Karpas-422 (cell line): ENCODE measurements at regions not wholly inside any gene's neighbourhood (a gene's known extent, or its start where the extent isn't known, plus 50 kb on each side); places are given as distances from the start of the nearest gene placed in this dataset.

Source experiments
- DNase-seq: peaks from one replicate; pipeline ENCODE4 v3.0.0-alpha.2; 2015
- H2AFZ ChIP-seq: fragments of 200-600 bp; sonication (generic); 2 replicates; pipeline ENCODE4 v1.6.1; 2014; ENCODE audit warnings: antibody characterized with exemption, low read length, mixed read lengths
- H3K27ac ChIP-seq: fragments of 200-600 bp; sonication (generic); 2 replicates; pipeline ENCODE4 v1.5.1; 2014; ENCODE audit warnings: mild to moderate bottlenecking, low read length, moderate library complexity
- H3K27me3 ChIP-seq: fragments of 200-600 bp; sonication (generic); 2 replicates; pipeline ENCODE4 v1.6.1; 2014; ENCODE audit warnings: low read length, mixed read lengths
- H3K36me3 ChIP-seq: fragments of 200-600 bp; sonication (generic); 2 replicates; pipeline ENCODE4 v1.6.1; 2014; ENCODE audit warnings: low read length, mixed read lengths; ENCODE audit not compliant: insufficient read depth
- H3K4me1 ChIP-seq: fragments of 200-600 bp; sonication (generic); 2 replicates; pipeline ENCODE4 v1.6.1; 2014; ENCODE audit warnings: mild to moderate bottlenecking, low read length, mixed read lengths
- H3K4me2 ChIP-seq: fragments of 200-600 bp; sonication (generic); 2 replicates; pipeline ENCODE4 v1.6.1; 2014; ENCODE audit warnings: low read length, low read depth, mild to moderate bottlenecking; ENCODE audit not compliant: poor library complexity, severe bottlenecking
- H3K4me3 ChIP-seq: fragments of 200-600 bp; sonication (generic); 2 replicates; pipeline ENCODE4 v1.5.1; 2014; ENCODE audit warnings: mild to moderate bottlenecking, antibody characterized with exemption, low read length, mixed read lengths
- H3K79me2 ChIP-seq: fragments of 200-600 bp; sonication (generic); 2 replicates; pipeline ENCODE4 v1.6.1; 2014; ENCODE audit warnings: mild to moderate bottlenecking, low read length, mixed read lengths
- H3K9ac ChIP-seq: fragments of 200-600 bp; sonication (generic); 2 replicates; pipeline ENCODE4 v1.6.0; 2014; ENCODE audit warnings: low read length
- H3K9me2 ChIP-seq: fragments of 200-600 bp; sonication (generic), shearing (Covaris generic); replicated peaks from 2 replicates; pipeline ENCODE4 v1.6.0; 2014; ENCODE audit warnings: mild to moderate bottlenecking, low read length, moderate library complexity; ENCODE audit not compliant: insufficient read depth
- H3K9me3 ChIP-seq: fragments of 300-700, 200-600 bp; sonication (generic); 2 replicates; pipeline ENCODE4 v1.6.1; 2014; ENCODE audit warnings: low read length, mixed read lengths
- H4K20me1 ChIP-seq: fragments of 200-600 bp; sonication (generic); 2 replicates; pipeline ENCODE4 v1.6.1; 2014; ENCODE audit warnings: mild to moderate bottlenecking, antibody characterized with exemption, low read length, low read depth; ENCODE audit not compliant: insufficient read depth

GRCh38 chr3:104781112-104781511 is 585.6 kb upstream of the ALCAM start:
- Histone ChIP-seq H2AFZ (no peak overlapping the region), H3K9me2 (no peaks in the 10 kb centered on the region), H3K4me2 (no peak overlapping the region), H3K27ac (no peak overlapping the region), H3K9me3 (no peaks in the 10 kb centered on the region), H3K4me3 (no peak overlapping the region), H3K4me1 (no peaks in the 10 kb centered on the region), H4K20me1 (no peaks in the 10 kb centered on the region), H3K9ac (no peak overlapping the region), H3K36me3 (no peaks in the 10 kb centered on the region), H3K27me3 (no peaks in the 10 kb centered on the region), H3K79me2 (no peaks in the 10 kb centered on the region)
- DNase-seq, result no peak

- no peaks in the 10 kb centered on the region for H3K27me3 ChIP-seq
- H4K20me1 ChIP-seq, result no peaks in the 10 kb centered on the region
- no peaks in the 10 kb centered on the region for H3K36me3 ChIP-seq
- no peak overlapping the region for H2AFZ ChIP-seq
- no peak overlapping the region for H3K27ac ChIP-seq
- no peak overlapping the region for H3K4me3 ChIP-seq
- no peaks in the 10 kb centered on the region for H3K9me2 ChIP-seq
- no peak for DNase-seq
- H3K4me1 ChIP-seq, result no peaks in the 10 kb centered on the region
- no peak overlapping the region for H3K4me2 ChIP-seq
- no peak overlapping the region for H3K9ac ChIP-seq
- H3K79me2 ChIP-seq, result no peaks in the 10 kb centered on the region
- no peaks in the 10 kb centered on the region for H3K9me3 ChIP-seq
Observed at GRCh38 chr3:104785947-104786346, 580.8 kb upstream of the ALCAM start.

GRCh38 chr3:104787306-104787705 is 579.4 kb upstream of the ALCAM start:
- no peak overlapping the region for H2AFZ ChIP-seq
- H3K4me3 ChIP-seq, result no peak overlapping the region
- no peaks in the 10 kb centered on the region for H3K36me3 ChIP-seq
- H3K9me2 ChIP-seq, result no peaks in the 10 kb centered on the region
- H4K20me1 ChIP-seq, result no peaks in the 10 kb centered on the region
- no peaks in the 10 kb centered on the region for H3K4me1 ChIP-seq
- H3K79me2 ChIP-seq, result no peaks in the 10 kb centered on the region
- H3K9ac ChIP-seq, result no peak overlapping the region
- no peaks in the 10 kb centered on the region for H3K27me3 ChIP-seq
- no peak for DNase-seq
- H3K4me2 ChIP-seq, result no peak overlapping the region
- no peak overlapping the region for H3K27ac ChIP-seq
- no peaks in the 10 kb centered on the region for H3K9me3 ChIP-seq

GRCh38 chr3:104788807-104789206 is 577.9 kb upstream of the ALCAM start:
- Histone ChIP-seq H3K9me3 (no peaks in the 10 kb centered on the region), H3K4me2 (no peak overlapping the region), H3K4me1 (no peaks in the 10 kb centered on the region), H4K20me1 (no peaks in the 10 kb centered on the region), H3K9ac (no peak overlapping the region), H3K27me3 (no peaks in the 10 kb centered on the region), H3K4me3 (no peak overlapping the region), H3K9me2 (no peaks in the 10 kb centered on the region), H3K79me2 (no peaks in the 10 kb centered on the region), H3K27ac (no peak overlapping the region), H3K36me3 (no peaks in the 10 kb centered on the region), H2AFZ (no peak overlapping the region)
- DNase-seq, result no peak

GRCh38 chr3:104791331-104791730 is 575.4 kb upstream of the ALCAM start:
- Histone ChIP-seq H4K20me1 (no peaks in the 10 kb centered on the region), H3K9me3 (no peaks in the 10 kb centered on the region), H2AFZ (no peak overlapping the region), H3K79me2 (no peaks in the 10 kb centered on the region), H3K36me3 (no peaks in the 10 kb centered on the region), H3K4me1 (no peaks in the 10 kb centered on the region), H3K4me2 (no peak overlapping the region), H3K27me3 (no peaks in the 10 kb centered on the region), H3K9me2 (no peaks in the 10 kb centered on the region), H3K27ac (no peak overlapping the region), H3K4me3 (no peak overlapping the region), H3K9ac (no peak overlapping the region)
- no peak for DNase-seq

GRCh38 chr3:104796556-104796955 is 570.2 kb upstream of the ALCAM start:
- no peaks in the 10 kb centered on the region for H3K4me1 ChIP-seq
- no peak overlapping the region for H2AFZ ChIP-seq
- no peaks in the 10 kb centered on the region for H4K20me1 ChIP-seq
- H3K27me3 ChIP-seq, result no peaks in the 10 kb centered on the region
- no peak overlapping the region for H3K9ac ChIP-seq
- no peaks in the 10 kb centered on the region for H3K79me2 ChIP-seq
- H3K27ac ChIP-seq, result no peak overlapping the region
- no peak overlapping the region for H3K4me2 ChIP-seq
- H3K9me2 ChIP-seq, result no peaks in the 10 kb centered on the region
- no peaks in the 10 kb centered on the region for H3K9me3 ChIP-seq
- H3K4me3 ChIP-seq, result no peak overlapping the region
- no peaks in the 10 kb centered on the region for H3K36me3 ChIP-seq
- DNase-seq, result no peak

GRCh38 chr3:104805042-104805441 is 561.7 kb upstream of the ALCAM start:
- Histone ChIP-seq H3K27me3 (no peaks in the 10 kb centered on the region), H3K79me2 (no peaks in the 10 kb centered on the region), H3K4me2 (no peak overlapping the region), H3K27ac (no peak overlapping the region), H3K4me1 (no peaks in the 10 kb centered on the region), H3K4me3 (no peak overlapping the region), H3K36me3 (no peaks in the 10 kb centered on the region), H2AFZ (no peak overlapping the region), H4K20me1 (no peaks in the 10 kb centered on the region), H3K9me3 (no peaks in the 10 kb centered on the region), H3K9ac (no peak overlapping the region), H3K9me2 (no peaks in the 10 kb centered on the region)
- DNase-seq, result no peak

GRCh38 chr3:104805508-104805907 is 561.2 kb upstream of the ALCAM start:
- Histone ChIP-seq H3K27me3 (no peaks in the 10 kb centered on the region), H3K9me2 (no peaks in the 10 kb centered on the region), H3K27ac (no peak overlapping the region), H3K36me3 (no peaks in the 10 kb centered on the region), H3K4me3 (no peak overlapping the region), H3K9me3 (no peaks in the 10 kb centered on the region), H3K4me2 (no peak overlapping the region), H3K79me2 (no peaks in the 10 kb centered on the region), H3K4me1 (no peaks in the 10 kb centered on the region), H2AFZ (no peak overlapping the region), H3K9ac (no peak overlapping the region), H4K20me1 (no peaks in the 10 kb centered on the region)
- DNase-seq, result no peak

GRCh38 chr3:104810896-104811295 is 555.8 kb upstream of the ALCAM start:
- Histone ChIP-seq H3K27ac (no peak overlapping the region), H3K4me3 (no peak overlapping the region), H3K9me3 (no peaks in the 10 kb centered on the region), H3K4me1 (no peaks in the 10 kb centered on the region), H2AFZ (no peak overlapping the region), H3K9ac (no peak overlapping the region), H3K9me2 (no peaks in the 10 kb centered on the region), H3K4me2 (no peak overlapping the region), H3K36me3 (no peaks in the 10 kb centered on the region), H3K79me2 (no peaks in the 10 kb centered on the region), H3K27me3 (no peaks in the 10 kb centered on the region), H4K20me1 (no peaks in the 10 kb centered on the region)
- no peak for DNase-seq
